IPS-15b (cell line): ENCODE measurements at regions not wholly inside any gene's neighbourhood (a gene's known extent, or its start where the extent isn't known, plus 50 kb on each side); places are given as distances from the start of the nearest gene placed in this dataset.

Experiments used
- H3K27me3 ChIP-seq: one replicate; pipeline ENCODE4 v1.6.1; 2013; ENCODE audit warnings: low read length; ENCODE audit not compliant: control insufficient read depth, insufficient read depth
- H3K36me3 ChIP-seq: one replicate; pipeline ENCODE4 v1.6.1; 2013; ENCODE audit warnings: low read length; ENCODE audit not compliant: control insufficient read depth, insufficient read depth
- H3K4me1 ChIP-seq: one replicate; pipeline ENCODE4 v1.6.1; 2013; ENCODE audit warnings: mild to moderate bottlenecking, low read length; ENCODE audit not compliant: control insufficient read depth, insufficient read depth
- H3K4me3 ChIP-seq: one replicate; pipeline ENCODE4 v1.5.1; 2013; ENCODE audit warnings: low read depth, low read length
- H3K9ac ChIP-seq: one replicate; pipeline ENCODE4 v1.6.1; 2013; ENCODE audit warnings: low read depth, mild to moderate bottlenecking, low read length
- H3K9me3 ChIP-seq: one replicate; pipeline ENCODE4 v1.6.1; 2013; ENCODE audit warnings: mild to moderate bottlenecking, low read length; ENCODE audit not compliant: control insufficient read depth, insufficient read depth

DNA sequence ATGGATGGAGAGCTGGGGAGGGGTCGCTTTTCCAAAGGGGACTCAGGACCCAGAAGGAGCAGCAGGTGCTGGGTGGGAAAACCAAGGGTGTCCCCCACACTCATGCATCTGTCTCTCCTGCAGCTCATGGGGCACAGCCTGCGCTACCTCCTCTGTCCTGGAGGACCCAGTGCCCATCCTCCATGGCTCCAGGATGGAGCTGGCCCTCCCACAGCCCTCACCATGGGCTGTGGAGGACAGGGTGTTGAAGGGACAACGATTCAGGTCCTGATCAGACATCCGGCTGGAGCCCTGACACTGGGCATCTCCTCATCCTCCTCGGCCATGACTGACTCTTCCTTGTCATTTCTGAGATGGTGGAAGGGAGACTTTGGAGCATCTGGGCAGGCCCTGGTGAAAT, 97.9 kb upstream of the SULF2 start:
- no peaks in the 10 kb centered on the region for H3K36me3 ChIP-seq

GRCh38 chr20:47879771-47880170, 94.5 kb upstream of the SULF2 start:
- no peak overlapping the region for H3K4me3 ChIP-seq
- H3K27me3 ChIP-seq: no peaks in the 10 kb centered on the region
- no peak overlapping the region for H3K9ac ChIP-seq
- no peaks in the 10 kb centered on the region for H3K4me1 ChIP-seq
- H3K36me3 ChIP-seq: no peaks in the 10 kb centered on the region
- no peaks in the 10 kb centered on the region for H3K9me3 ChIP-seq

More for the DNA sequence above, 97.9 kb upstream of the SULF2 start:
- Histone ChIP-seq H3K9me3 (no peaks in the 10 kb centered on the region), H3K4me3 (no peak overlapping the region), H3K9ac (no peak overlapping the region), H3K27me3 (no peaks in the 10 kb centered on the region), H3K4me1 (no peaks in the 10 kb centered on the region)

- Histone ChIP-seq H3K4me1 (no peaks in the 10 kb centered on the region), H3K4me3 (no peak overlapping the region), H3K9me3 (no peaks in the 10 kb centered on the region), H3K9ac (no peak overlapping the region), H3K27me3 (no peaks in the 10 kb centered on the region), H3K36me3 (no peaks in the 10 kb centered on the region)
These were observed 93.3 kb upstream of the SULF2 start for GRCh38 chr20:47878601-47879027.

- Histone ChIP-seq H3K9ac (no peak overlapping the region), H3K36me3 (no peaks in the 10 kb centered on the region), H3K4me1 (no peaks in the 10 kb centered on the region), H3K4me3 (no peak overlapping the region), H3K9me3 (no peaks in the 10 kb centered on the region), H3K27me3 (no peaks in the 10 kb centered on the region)
These were observed 91.2 kb upstream of the SULF2 start for GRCh38 chr20:47876311-47877088.

GRCh38 chr20:47875297-47876025, 90.2 kb upstream of the SULF2 start:
- no peaks in the 10 kb centered on the region for H3K9me3 ChIP-seq
- no peaks in the 10 kb centered on the region for H3K4me1 ChIP-seq
- H3K36me3 ChIP-seq: no peaks in the 10 kb centered on the region
- H3K9ac ChIP-seq: no peak overlapping the region
- no peak overlapping the region for H3K4me3 ChIP-seq
- no peaks in the 10 kb centered on the region for H3K27me3 ChIP-seq

DNA sequence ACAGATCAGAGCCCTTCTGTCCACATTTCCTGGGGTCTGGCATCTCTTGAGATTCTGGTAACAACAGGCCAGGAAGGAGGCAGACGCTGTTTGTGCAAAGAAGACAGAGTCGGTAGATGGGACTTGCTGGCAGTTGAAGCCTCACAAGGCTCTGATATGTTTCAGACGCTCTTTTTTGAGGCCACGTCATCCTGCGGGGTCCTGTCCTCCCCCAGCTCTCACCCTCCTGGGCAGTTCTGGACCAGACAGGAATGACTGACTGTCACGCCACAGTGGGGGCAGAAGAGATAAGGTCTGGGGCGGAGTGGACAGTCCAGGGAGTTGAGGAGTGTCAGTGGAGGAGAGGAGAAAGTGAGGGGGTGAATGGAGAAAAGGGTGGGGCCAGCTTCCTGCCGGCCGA, 87.1 kb upstream of the SULF2 start:
- no peaks in the 10 kb centered on the region for H3K36me3 ChIP-seq
- H3K9me3 ChIP-seq: no peaks in the 10 kb centered on the region
- no peaks in the 10 kb centered on the region for H3K27me3 ChIP-seq
- H3K9ac ChIP-seq: no peak overlapping the region
- H3K4me1 ChIP-seq: no peaks in the 10 kb centered on the region
- no peak overlapping the region for H3K4me3 ChIP-seq

DNA sequence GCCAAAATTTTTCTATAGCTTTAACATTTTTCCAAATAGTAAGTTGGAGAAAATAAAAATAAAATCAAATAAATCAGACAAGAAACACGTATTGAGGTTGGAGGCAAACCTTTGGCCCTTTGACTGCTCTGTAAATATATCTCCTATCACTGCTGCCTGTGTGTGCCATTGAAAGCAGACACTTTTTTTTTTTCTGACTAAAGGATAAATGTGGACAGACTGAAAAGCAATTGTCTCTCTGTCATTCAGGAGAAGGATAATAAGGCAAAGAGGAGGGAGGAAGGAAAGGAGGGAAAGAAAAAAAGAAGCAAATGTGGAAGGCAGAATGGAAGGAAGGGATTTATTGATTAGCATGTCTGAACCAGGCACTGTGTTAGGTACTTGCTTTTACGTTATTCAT, 85.2 kb upstream of the SULF2 start:
- no peak overlapping the region for H3K9ac ChIP-seq
- H3K9me3 ChIP-seq: no peaks in the 10 kb centered on the region
- no peaks in the 10 kb centered on the region for H3K27me3 ChIP-seq
- no peak overlapping the region for H3K4me3 ChIP-seq
- H3K36me3 ChIP-seq: no peaks in the 10 kb centered on the region
- no peaks in the 10 kb centered on the region for H3K4me1 ChIP-seq

- Histone ChIP-seq H3K9me3 (no peaks in the 10 kb centered on the region), H3K27me3 (no peaks in the 10 kb centered on the region), H3K4me3 (no peak overlapping the region), H3K4me1 (no peaks in the 10 kb centered on the region), H3K9ac (no peak overlapping the region), H3K36me3 (no peaks in the 10 kb centered on the region)
These were observed 83.5 kb upstream of the SULF2 start for GRCh38 chr20:47868744-47869143.

GRCh38 chr20:47868236-47868635, 83.0 kb upstream of the SULF2 start:
- no peaks in the 10 kb centered on the region for H3K9me3 ChIP-seq

DNA sequence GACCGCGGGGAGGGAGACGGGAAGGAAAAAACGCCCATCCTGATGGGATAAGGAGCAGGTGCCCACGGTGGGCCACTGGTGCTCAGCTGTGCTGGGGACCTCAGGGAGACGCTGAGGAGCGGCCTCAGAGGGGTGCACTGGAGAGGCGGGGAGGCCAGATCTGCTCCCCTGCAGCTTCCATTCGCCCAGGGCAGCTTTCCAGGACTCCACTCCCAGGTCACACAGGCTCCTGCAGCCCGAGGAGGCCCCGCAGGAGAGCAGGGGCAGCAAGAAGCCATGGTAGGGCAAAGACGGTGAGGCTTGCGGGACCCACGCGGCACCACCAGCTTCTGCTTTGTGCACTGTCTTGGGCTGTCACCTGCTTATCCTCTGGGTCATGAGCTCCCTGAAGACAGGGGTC, 82.5 kb upstream of the SULF2 start:
- Histone ChIP-seq H3K27me3 (no peaks in the 10 kb centered on the region), H3K9me3 (no peaks in the 10 kb centered on the region), H3K4me3 (no peak overlapping the region), H3K4me1 (no peaks in the 10 kb centered on the region), H3K36me3 (no peaks in the 10 kb centered on the region), H3K9ac (no peak overlapping the region)

More at GRCh38 chr20:47868236-47868635, 83.0 kb upstream of the SULF2 start:
- H3K4me3 ChIP-seq: no peak overlapping the region
- no peak overlapping the region for H3K9ac ChIP-seq
- H3K27me3 ChIP-seq: no peaks in the 10 kb centered on the region
- no peaks in the 10 kb centered on the region for H3K36me3 ChIP-seq
- no peaks in the 10 kb centered on the region for H3K4me1 ChIP-seq

GRCh38 chr20:47866480-47866879, 81.2 kb upstream of the SULF2 start:
- no peaks in the 10 kb centered on the region for H3K4me1 ChIP-seq
- no peak overlapping the region for H3K9ac ChIP-seq
- no peak overlapping the region for H3K4me3 ChIP-seq
- H3K9me3 ChIP-seq: no peaks in the 10 kb centered on the region
- no peaks in the 10 kb centered on the region for H3K27me3 ChIP-seq
- H3K36me3 ChIP-seq: no peaks in the 10 kb centered on the region

- Histone ChIP-seq H3K27me3 (no peaks in the 10 kb centered on the region), H3K4me1 (no peaks in the 10 kb centered on the region), H3K4me3 (no peak overlapping the region), H3K9me3 (no peaks in the 10 kb centered on the region), H3K9ac (no peak overlapping the region), H3K36me3 (no peaks in the 10 kb centered on the region)
These were observed 80.6 kb upstream of the SULF2 start for GRCh38 chr20:47865912-47866311.
